Liver (tissue), 8 donors: ENCODE measurements at regions not wholly inside any gene's neighbourhood (a gene's known extent, or its start where the extent isn't known, plus 50 kb on each side); places are given as distances from the start of the nearest gene placed in this dataset.

Source experiments
- DNase-seq: peaks from one replicate; pipeline ENCODE4 v3.0.0-alpha.2; 2017; ENCODE audit warnings: low spot score
- H3K27ac ChIP-seq, 2 donors: one replicate each; pipeline ENCODE4 v1.7.0; 2013; ENCODE audit warnings: inconsistent platforms in 2 of 2, low read length in 2 of 2, control low read depth in 1 of 2, low read depth in 1 of 2, mild to moderate bottlenecking in 1 of 2
- H3K27me3 ChIP-seq, 4 donors: one replicate each; pipeline versions ENCODE4 v1.6.1 to v1.7.0; 2013; ENCODE audit warnings: low read length in 3 of 4, inconsistent platforms in 1 of 4, mild to moderate bottlenecking in 1 of 4, moderate library complexity in 1 of 4; ENCODE audit not compliant: control insufficient read depth in 4 of 4, insufficient read depth in 4 of 4
- H3K36me3 ChIP-seq, 4 donors: one replicate each; pipeline versions ENCODE4 v1.6.1 to v1.7.0; 2013; ENCODE audit warnings: low read length in 3 of 4, mild to moderate bottlenecking in 3 of 4, low read depth in 1 of 4, moderate library complexity in 1 of 4; ENCODE audit not compliant: control insufficient read depth in 4 of 4, insufficient read depth in 3 of 4
- H3K4me1 ChIP-seq, 4 donors: one replicate each; pipeline versions ENCODE4 v1.6.1 to v1.7.0; 2013; ENCODE audit warnings: low read length in 3 of 4, mild to moderate bottlenecking in 3 of 4, moderate library complexity in 1 of 4; ENCODE audit not compliant: control insufficient read depth in 4 of 4, insufficient read depth in 4 of 4
- H3K4me3 ChIP-seq, 3 donors: one replicate each; pipeline versions ENCODE4 v1.6.1 to v1.7.0; 2013; ENCODE audit warnings: low read length in 3 of 3, control low read depth in 1 of 3, low read depth in 1 of 3, mild to moderate bottlenecking in 1 of 3
- H3K9ac ChIP-seq, 2 donors: one replicate each; pipeline ENCODE4 v1.7.0; 2013; ENCODE audit warnings: low read length in 2 of 2, mild to moderate bottlenecking in 2 of 2, moderate library complexity in 2 of 2, control low read depth in 1 of 2, low read depth in 1 of 2
- H3K9me3 ChIP-seq, 4 donors: one replicate each; pipeline versions ENCODE4 v1.6.1 to v1.7.0; 2013; ENCODE audit warnings: low read length in 3 of 4; ENCODE audit not compliant: control insufficient read depth in 4 of 4
- ATF3 ChIP-seq: IDR thresholded peaks from 2 replicates; pipeline ENCODE4 v1.6.1; 2016; ENCODE audit warnings: antibody characterized with exemption
- CTCF ChIP-seq: fragments of 150-350 bp; IDR thresholded peaks from 2 replicates; pipeline ENCODE4 v1.5.1; 2017; ENCODE audit warnings: improper control_type of control experiment, low read depth, low read length; ENCODE audit not compliant: missing input control
- EGR1 ChIP-seq, 2 donors: IDR thresholded peaks; 2 replicates each; pipeline ENCODE4 v1.6.1; 2016 to 2018; ENCODE audit warnings: antibody characterized with exemption in 2 of 2, low read depth in 2 of 2
- FOXA1 ChIP-seq: IDR thresholded peaks from 2 replicates; pipeline ENCODE4 v1.6.1; 2016; ENCODE audit warnings: antibody characterized with exemption
- GABPA ChIP-seq, 2 donors: IDR thresholded peaks in 1 of 2; conservative IDR thresholded peaks in 1 of 2; 2 replicates each; pipeline ENCODE4 v1.6.1; 2016; ENCODE audit warnings: antibody characterized with exemption in 2 of 2, mild to moderate bottlenecking in 1 of 2, moderate library complexity in 1 of 2
- HNF4A ChIP-seq, 2 donors: conservative IDR thresholded peaks; 2 replicates each; pipeline ENCODE4 v1.6.1; 2016; ENCODE audit warnings: antibody characterized with exemption in 2 of 2, mild to moderate bottlenecking in 2 of 2
- HNF4G ChIP-seq: IDR thresholded peaks from 2 replicates; pipeline ENCODE4 v1.6.1; 2016; ENCODE audit warnings: antibody characterized with exemption
- JUND ChIP-seq, 2 donors: IDR thresholded peaks; 2 replicates each; pipeline ENCODE4 v1.6.1; 2016; ENCODE audit warnings: antibody characterized with exemption in 2 of 2
- MAX ChIP-seq: IDR thresholded peaks from 2 replicates; pipeline ENCODE4 v1.6.1; 2016; ENCODE audit warnings: antibody characterized with exemption
- NR2F2 ChIP-seq: IDR thresholded peaks from 2 replicates; pipeline ENCODE4 v1.6.1; 2016; ENCODE audit warnings: antibody characterized with exemption
- RAD21 ChIP-seq, 2 donors: IDR thresholded peaks; 2 replicates each; pipeline ENCODE4 v1.6.1; 2016; ENCODE audit warnings: antibody characterized with exemption in 2 of 2, mild to moderate bottlenecking in 2 of 2
- REST ChIP-seq: IDR thresholded peaks from 2 replicates; pipeline ENCODE4 v1.6.1; 2016; ENCODE audit warnings: antibody characterized with exemption, mild to moderate bottlenecking
- RXRA ChIP-seq, 2 donors: IDR thresholded peaks; 2 replicates each; pipeline ENCODE4 v1.6.1; 2017 to 2018; ENCODE audit warnings: antibody characterized with exemption in 2 of 2, mild to moderate bottlenecking in 1 of 2
- SP1 ChIP-seq: IDR thresholded peaks from 2 replicates; pipeline ENCODE4 v1.6.1; 2018; ENCODE audit warnings: antibody characterized with exemption, mild to moderate bottlenecking
- TAF1 ChIP-seq: conservative IDR thresholded peaks from 2 replicates; pipeline ENCODE4 v1.6.1; 2016; ENCODE audit warnings: antibody characterized with exemption, mild to moderate bottlenecking
- YY1 ChIP-seq: IDR thresholded peaks from 2 replicates; pipeline ENCODE4 v1.6.1; 2016; ENCODE audit warnings: antibody characterized with exemption, mild to moderate bottlenecking
- ZBTB33 ChIP-seq: IDR thresholded peaks from 2 replicates; pipeline ENCODE4 v1.6.1; 2016; ENCODE audit warnings: antibody characterized with exemption
- WGBS: extraction: QIAGEN DNeasy Blood & Tissue Kit; methylation state at CpG from one replicate; pipeline ENCODE4 v1.1.7; 2013; 5-methylcytosine and 5-hydroxymethylcytosine counted together
- donor health status: healthy.
- donor health status: healthy.
- donor health status: healthy.
- donor health status: healthy.
- donor health status: healthy.

GRCh38 chr6:140168365-140168764 lies 793.9 kb upstream of the CITED2 start:
- 80% methylated on average over 3 of the region's 3 CpGs for WGBS
- Histone ChIP-seq H3K4me1 (no peaks in the 10 kb centered on the region), H3K27me3 (no peaks in the 10 kb centered on the region), H3K27ac (no peak overlapping the region), H3K4me3 (no peak overlapping the region), H3K9me3 (no peaks in the 10 kb centered on the region), H3K36me3 (no peaks in the 10 kb centered on the region), H3K9ac (no peak overlapping the region)
- TF ChIP-seq TAF1 (no peak), SP1 (no peak)
- no peak for DNase-seq

GRCh38 chr6:140160909-140161308 lies 786.5 kb upstream of the CITED2 start:
- WGBS = 83% methylated on average over 1 of the region's 1 CpG
- no peak for TF ChIP-seq RAD21 (IDR thresholded peaks at IDR 0.05)
- TF ChIP-seq MAX = no peak
- TF ChIP-seq FOXA1 = no peak
- TF ChIP-seq TAF1 = no peak
- TF ChIP-seq EGR1 (IDR thresholded peaks at IDR 0.05; ENCODE audit: low read depth in 2 of 2) = no peak
- no peak for TF ChIP-seq JUND (IDR thresholded peaks at IDR 0.05)
- Histone ChIP-seq H3K27ac (no peak overlapping the region), H3K9ac (no peak overlapping the region), H3K4me3 (no peak overlapping the region), H3K27me3 (no peaks in the 10 kb centered on the region), H3K36me3 (no peaks in the 10 kb centered on the region), H3K4me1 (no peaks in the 10 kb centered on the region), H3K9me3 (no peaks in the 10 kb centered on the region)
- no peak for DNase-seq

GRCh38 chr6:140160494-140160893 lies 786.0 kb upstream of the CITED2 start:
- Histone ChIP-seq H3K9ac (no peak overlapping the region), H3K36me3 (no peaks in the 10 kb centered on the region), H3K4me1 (no peaks in the 10 kb centered on the region), H3K27me3 (no peaks in the 10 kb centered on the region), H3K9me3 (no peaks in the 10 kb centered on the region), H3K27ac (no peak overlapping the region), H3K4me3 (no peak overlapping the region)
- TF ChIP-seq RAD21 (IDR thresholded peaks at IDR 0.05) (no peak), REST (peak; percentile 66)
- 93% methylated on average over 3 of the region's 3 CpGs for WGBS
- DNase-seq = no peak

GRCh38 chr6:140156131-140156530 lies 781.7 kb upstream of the CITED2 start:
- H3K9me3 ChIP-seq = no peaks in the 10 kb centered on the region
- H3K4me3 ChIP-seq = no peak overlapping the region
- H3K27me3 ChIP-seq = no peaks in the 10 kb centered on the region
- DNase-seq = no peak
- H3K27ac ChIP-seq = no peak overlapping the region
- H3K4me1 ChIP-seq = no peaks in the 10 kb centered on the region
- WGBS = 97% methylated on average over 6 of the region's 6 CpGs
- H3K36me3 ChIP-seq = no peaks in the 10 kb centered on the region
- no peak overlapping the region for H3K9ac ChIP-seq
- TF ChIP-seq FOXA1 (no peak), YY1 (no peak), GABPA (IDR thresholded peaks at IDR 0.05 in 1 of 2, conservative IDR thresholded peaks at IDR 0.05 in 1 of 2) (no peak), CTCF (no peak), HNF4G (no peak), ATF3 (no peak), MAX (no peak), HNF4A (conservative IDR thresholded peaks at IDR 0.05) (no peak), NR2F2 (no peak), RXRA (IDR thresholded peaks at IDR 0.05) (no peak), RAD21 (IDR thresholded peaks at IDR 0.05) (no peak), EGR1 (IDR thresholded peaks at IDR 0.05; ENCODE audit: low read depth in 2 of 2) (no peak), ZBTB33 (no peak)
